Parathyroid adenoma (tissue), 2 donors: ENCODE measurements at regions not wholly inside any gene's neighbourhood (a gene's known extent, or its start where the extent isn't known, plus 50 kb on each side); places are given as distances from the start of the nearest gene placed in this dataset.
A peak's percentile ranks its signal among the peaks of the same experiment; 100 is the strongest.

Source experiments
- H2AFZ ChIP-seq: fragments of 300-600 bp; sonication (generic); one replicate; pipeline ENCODE4 v1.7.0; 2017; ENCODE audit warnings: antibody characterized with exemption, mild to moderate bottlenecking
- H3K27ac ChIP-seq: fragments of 300-600 bp; sonication (generic); one replicate; pipeline ENCODE4 v1.7.0; 2017
- H3K27me3 ChIP-seq: fragments of 300-600 bp; sonication (generic); one replicate; pipeline ENCODE4 v1.7.0; 2017; ENCODE audit warnings: low read length; ENCODE audit not compliant: control insufficient read depth, insufficient read depth
- H3K36me3 ChIP-seq: fragments of 300-600 bp; sonication (generic); one replicate; pipeline ENCODE4 v1.7.0; 2017; ENCODE audit warnings: low read length; ENCODE audit not compliant: control insufficient read depth, insufficient read depth
- H3K4me1 ChIP-seq: fragments of 300-600 bp; sonication (generic); one replicate; pipeline ENCODE4 v1.7.0; 2017; ENCODE audit warnings: control low read depth
- H3K4me2 ChIP-seq: fragments of 300-600 bp; sonication (generic); one replicate; pipeline ENCODE4 v1.7.0; 2017; ENCODE audit warnings: low read length
- H3K4me3 ChIP-seq: fragments of 300-600 bp; sonication (generic); one replicate; pipeline ENCODE4 v1.7.0; 2017; ENCODE audit warnings: low read depth, low read length
- H3K79me2 ChIP-seq: fragments of 300-600 bp; sonication (generic); one replicate; pipeline ENCODE4 v1.7.0; 2017; ENCODE audit warnings: control low read depth
- H3K9ac ChIP-seq: fragments of 300-600 bp; sonication (generic); one replicate; pipeline ENCODE4 v1.7.0; 2017; ENCODE audit warnings: mild to moderate bottlenecking
- H3K9me3 ChIP-seq: fragments of 300-600 bp; sonication (generic); one replicate; pipeline ENCODE4 v1.7.0; 2017; ENCODE audit warnings: low read length; ENCODE audit not compliant: control insufficient read depth
- TF ChIP-seq, protein P1 (sequence below): fragments of 300-600 bp; sonication (generic); IDR thresholded peaks from one replicate; pipeline ENCODE4 v1.7.0; 2017; ENCODE audit warnings: antibody characterized with exemption, mild to moderate bottlenecking
- donor health status: primary hyperparathyroidism.

DNA sequence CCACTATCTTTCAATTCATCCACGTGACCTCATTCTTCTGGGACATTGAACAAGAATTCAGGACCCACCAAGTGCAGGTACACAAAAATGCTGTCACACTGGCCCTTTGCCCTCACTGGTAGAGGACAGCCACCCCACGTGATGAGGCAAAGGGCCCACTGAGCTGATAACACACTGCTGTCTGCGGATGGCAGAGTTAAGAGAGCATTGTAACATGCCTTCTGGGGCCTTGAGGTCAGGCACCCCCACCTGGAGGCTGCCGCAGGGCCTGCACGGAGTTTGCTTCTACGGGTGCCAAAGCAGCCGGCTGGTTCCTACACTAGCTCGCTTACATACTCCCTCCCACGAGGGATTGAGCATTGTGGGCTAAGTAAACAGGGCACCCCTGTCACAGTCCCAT lies 101.0 kb downstream of the LRIG3 start:
- H2AFZ ChIP-seq = no peak overlapping the region
- H3K27me3 ChIP-seq = no peaks in the 10 kb centered on the region
- H3K79me2 ChIP-seq = no peaks in the 10 kb centered on the region
- no peak overlapping the region for H3K4me3 ChIP-seq
- no peak overlapping the region for H3K27ac ChIP-seq
- no peak overlapping the region for H3K4me2 ChIP-seq
- H3K4me1 ChIP-seq = peaks cover 2% of the 10 kb centered on the region
- TF ChIP-seq, protein P1, sequence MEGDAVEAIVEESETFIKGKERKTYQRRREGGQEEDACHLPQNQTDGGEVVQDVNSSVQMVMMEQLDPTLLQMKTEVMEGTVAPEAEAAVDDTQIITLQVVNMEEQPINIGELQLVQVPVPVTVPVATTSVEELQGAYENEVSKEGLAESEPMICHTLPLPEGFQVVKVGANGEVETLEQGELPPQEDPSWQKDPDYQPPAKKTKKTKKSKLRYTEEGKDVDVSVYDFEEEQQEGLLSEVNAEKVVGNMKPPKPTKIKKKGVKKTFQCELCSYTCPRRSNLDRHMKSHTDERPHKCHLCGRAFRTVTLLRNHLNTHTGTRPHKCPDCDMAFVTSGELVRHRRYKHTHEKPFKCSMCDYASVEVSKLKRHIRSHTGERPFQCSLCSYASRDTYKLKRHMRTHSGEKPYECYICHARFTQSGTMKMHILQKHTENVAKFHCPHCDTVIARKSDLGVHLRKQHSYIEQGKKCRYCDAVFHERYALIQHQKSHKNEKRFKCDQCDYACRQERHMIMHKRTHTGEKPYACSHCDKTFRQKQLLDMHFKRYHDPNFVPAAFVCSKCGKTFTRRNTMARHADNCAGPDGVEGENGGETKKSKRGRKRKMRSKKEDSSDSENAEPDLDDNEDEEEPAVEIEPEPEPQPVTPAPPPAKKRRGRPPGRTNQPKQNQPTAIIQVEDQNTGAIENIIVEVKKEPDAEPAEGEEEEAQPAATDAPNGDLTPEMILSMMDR = no peak
- no peaks in the 10 kb centered on the region for H3K9me3 ChIP-seq
- no peaks in the 10 kb centered on the region for H3K36me3 ChIP-seq
- H3K9ac ChIP-seq = no peak overlapping the region

DNA sequence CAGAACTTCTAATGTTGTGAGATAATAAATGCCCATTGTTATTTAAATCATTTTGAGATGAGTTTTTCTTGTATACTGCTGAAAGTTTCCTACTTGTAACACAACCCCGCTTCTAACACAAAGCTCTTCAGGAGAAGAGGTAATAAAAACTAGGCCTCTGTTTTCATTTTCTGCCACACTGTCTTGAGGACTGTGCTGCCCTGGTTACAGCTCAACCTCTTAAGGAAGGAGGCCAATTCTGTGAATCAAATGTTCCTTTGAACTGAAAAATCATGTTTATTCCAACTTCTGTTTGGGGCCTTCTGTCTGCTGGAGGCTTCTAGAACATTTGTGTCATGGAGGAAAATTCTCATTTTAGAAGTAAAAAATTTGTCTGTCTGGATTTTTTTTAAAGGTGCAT lies 100.3 kb downstream of the LRIG3 start:
- Histone ChIP-seq H3K27ac (no peak overlapping the region), H3K9ac (no peak overlapping the region), H3K27me3 (no peaks in the 10 kb centered on the region), H3K36me3 (no peaks in the 10 kb centered on the region), H3K4me2 (no peak overlapping the region), H3K79me2 (no peaks in the 10 kb centered on the region), H3K4me3 (no peak overlapping the region), H3K9me3 (no peaks in the 10 kb centered on the region), H3K4me1 (peaks cover 1% of the 10 kb centered on the region), H2AFZ (peak overlapping the region; percentile 21)
- TF ChIP-seq, protein P1 = no peak
